ENCODE measurements at regions not wholly inside any gene's neighbourhood (a gene's known extent, or its start where the extent isn't known, plus 50 kb on each side); places are given as distances from the start of the nearest gene placed in this dataset.
"Not testable (repeated sequence)": the region's sequence is repeated elsewhere in the genome, so short reads cannot be mapped to it uniquely, and the experiment has no call there.

GRCh38 chr6:120775698-120776097, 558.6 kb downstream of the TBC1D32 start:
- Histone ChIP-seq H3K4me3 (no peak overlapping the region), H3K36me3 (no peaks in the 10 kb centered on the region), H3K9me3 (no peaks in the 10 kb centered on the region), H3K27ac (no peak overlapping the region), H3K27me3 (ENCODE audit: low read depth) (no peaks in the 10 kb centered on the region), H3K4me1 (no peaks in the 10 kb centered on the region)
- ATAC-seq (no peak), DNase-seq (no peak)
- no peak for TF ChIP-seq CTCF (IDR thresholded peaks at IDR 0.05)
- intact Hi-C loops (cut with DNase I), result no loop called here

- DNase-seq (no peak), ATAC-seq (no peak)
- TF ChIP-seq CTCF (IDR thresholded peaks at IDR 0.05), result no peak
- intact Hi-C loops (cut with DNase I), result no loop called here
- Histone ChIP-seq H3K36me3 (no peaks in the 10 kb centered on the region), H3K4me3 (no peak overlapping the region), H3K27ac (no peak overlapping the region), H3K4me1 (no peaks in the 10 kb centered on the region), H3K9me3 (no peaks in the 10 kb centered on the region), H3K27me3 (ENCODE audit: low read depth) (no peaks in the 10 kb centered on the region)
Observed at GRCh38 chr6:120774275-120774674, 560.0 kb downstream of the TBC1D32 start.

GRCh38 chr6:120771019-120771418, 563.3 kb downstream of the TBC1D32 start:
- no peaks in the 10 kb centered on the region for H3K9me3 ChIP-seq
- no peak for TF ChIP-seq CTCF (IDR thresholded peaks at IDR 0.05)

GRCh38 chr6:120764312-120764711, 570.0 kb downstream of the TBC1D32 start:
- DNase-seq (no peak), ATAC-seq (no peak)
- Histone ChIP-seq H3K27ac (no peak overlapping the region), H3K36me3 (no peaks in the 10 kb centered on the region), H3K4me1 (no peaks in the 10 kb centered on the region), H3K4me3 (no peak overlapping the region), H3K9me3 (no peaks in the 10 kb centered on the region), H3K27me3 (ENCODE audit: low read depth) (no peaks in the 10 kb centered on the region)
- intact Hi-C loops (cut with DNase I), result no loop called here
- no peak for TF ChIP-seq CTCF (IDR thresholded peaks at IDR 0.05)

More at GRCh38 chr6:120771019-120771418, 563.3 kb downstream of the TBC1D32 start:
- Histone ChIP-seq H3K36me3 (no peaks in the 10 kb centered on the region), H3K27me3 (ENCODE audit: low read depth) (no peaks in the 10 kb centered on the region), H3K27ac (no peak overlapping the region), H3K4me1 (no peaks in the 10 kb centered on the region), H3K4me3 (no peak overlapping the region)
- ATAC-seq (no peak), DNase-seq (no peak)
- intact Hi-C loops (cut with DNase I), result no loop called here

- ATAC-seq (no peak), DNase-seq (no peak)
- H3K4me3 ChIP-seq, result no peak overlapping the region
- no peak overlapping the region for H3K27ac ChIP-seq
- no peaks in the 10 kb centered on the region for H3K9me3 ChIP-seq
- TF ChIP-seq CTCF (IDR thresholded peaks at IDR 0.05), result no peak
- no peaks in the 10 kb centered on the region for H3K4me1 ChIP-seq
- no peaks in the 10 kb centered on the region for H3K27me3 ChIP-seq (ENCODE audit: low read depth)
- intact Hi-C loops (cut with DNase I), result no loop called here
- H3K36me3 ChIP-seq, result no peaks in the 10 kb centered on the region
Observed at GRCh38 chr6:120759570-120759969, 574.7 kb downstream of the TBC1D32 start.

- DNase-seq; H3K4me3 ChIP-seq; H3K27ac ChIP-seq; H3K27me3 ChIP-seq (ENCODE audit: low read depth); ATAC-seq; H3K9me3 ChIP-seq; intact Hi-C loops (cut with DNase I); H3K4me1 ChIP-seq; H3K36me3 ChIP-seq: not testable (repeated sequence)
Observed at GRCh38 chr6:120748574-120748973, 585.7 kb downstream of the TBC1D32 start.

All from lower lobe of right lung (tissue), 2 donors.